ENCODE measurements at regions not wholly inside any gene's neighbourhood (a gene's known extent, or its start where the extent isn't known, plus 50 kb on each side); places are given as distances from the start of the nearest gene placed in this dataset.

DNA sequence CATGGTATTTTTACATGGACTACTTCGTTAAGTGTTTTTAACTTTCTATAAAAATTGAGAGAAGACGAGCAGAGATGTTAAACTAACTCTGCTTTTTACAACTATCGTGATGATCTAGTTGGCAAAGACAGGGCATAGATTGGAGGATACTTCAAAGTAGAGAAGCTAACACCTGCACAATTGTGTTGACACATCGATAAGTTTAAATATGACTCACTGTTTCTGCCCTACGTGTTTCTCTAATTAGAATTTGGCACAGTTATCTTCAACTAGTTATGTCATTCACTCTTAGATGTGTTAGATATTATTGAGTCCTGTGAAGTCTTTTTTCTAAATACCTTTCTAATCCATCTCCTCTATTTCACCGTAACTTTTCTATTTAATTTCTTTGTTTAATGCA lies 68.5 kb upstream of the FERD3L start:
- TF ChIP-seq, protein P1, sequence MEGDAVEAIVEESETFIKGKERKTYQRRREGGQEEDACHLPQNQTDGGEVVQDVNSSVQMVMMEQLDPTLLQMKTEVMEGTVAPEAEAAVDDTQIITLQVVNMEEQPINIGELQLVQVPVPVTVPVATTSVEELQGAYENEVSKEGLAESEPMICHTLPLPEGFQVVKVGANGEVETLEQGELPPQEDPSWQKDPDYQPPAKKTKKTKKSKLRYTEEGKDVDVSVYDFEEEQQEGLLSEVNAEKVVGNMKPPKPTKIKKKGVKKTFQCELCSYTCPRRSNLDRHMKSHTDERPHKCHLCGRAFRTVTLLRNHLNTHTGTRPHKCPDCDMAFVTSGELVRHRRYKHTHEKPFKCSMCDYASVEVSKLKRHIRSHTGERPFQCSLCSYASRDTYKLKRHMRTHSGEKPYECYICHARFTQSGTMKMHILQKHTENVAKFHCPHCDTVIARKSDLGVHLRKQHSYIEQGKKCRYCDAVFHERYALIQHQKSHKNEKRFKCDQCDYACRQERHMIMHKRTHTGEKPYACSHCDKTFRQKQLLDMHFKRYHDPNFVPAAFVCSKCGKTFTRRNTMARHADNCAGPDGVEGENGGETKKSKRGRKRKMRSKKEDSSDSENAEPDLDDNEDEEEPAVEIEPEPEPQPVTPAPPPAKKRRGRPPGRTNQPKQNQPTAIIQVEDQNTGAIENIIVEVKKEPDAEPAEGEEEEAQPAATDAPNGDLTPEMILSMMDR (conservative IDR thresholded peaks at IDR 0.05; ENCODE audit: low read depth in 2 of 2): no peak
- no peak for TF ChIP-seq POLR2AphosphoS5 (IDR thresholded peaks at IDR 0.05; ENCODE audit: low read depth)
